ENCODE measurements at regions not wholly inside any gene's neighbourhood (a gene's known extent, or its start where the extent isn't known, plus 50 kb on each side); places are given as distances from the start of the nearest gene placed in this dataset.

DNA sequence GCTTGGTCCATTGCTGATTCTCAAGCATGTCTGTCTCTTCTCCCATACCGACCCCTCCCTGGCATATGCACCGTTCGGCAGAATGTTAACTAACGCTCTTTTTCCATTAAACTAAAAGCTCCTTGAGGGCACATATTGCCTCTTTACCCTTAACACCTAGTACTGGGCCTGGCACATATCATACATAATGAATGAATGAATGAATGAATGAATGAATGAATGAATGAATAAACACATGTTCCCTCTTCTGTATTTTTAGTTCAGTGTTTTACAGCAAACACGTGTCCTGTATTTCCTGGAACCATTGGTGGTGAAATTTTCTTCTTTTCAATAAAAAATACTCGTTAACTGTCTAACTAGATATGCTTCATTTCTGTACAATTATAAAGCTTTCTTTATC, 174.4 kb upstream of the DTNBP1 start:
- TF ChIP-seq, protein P1, sequence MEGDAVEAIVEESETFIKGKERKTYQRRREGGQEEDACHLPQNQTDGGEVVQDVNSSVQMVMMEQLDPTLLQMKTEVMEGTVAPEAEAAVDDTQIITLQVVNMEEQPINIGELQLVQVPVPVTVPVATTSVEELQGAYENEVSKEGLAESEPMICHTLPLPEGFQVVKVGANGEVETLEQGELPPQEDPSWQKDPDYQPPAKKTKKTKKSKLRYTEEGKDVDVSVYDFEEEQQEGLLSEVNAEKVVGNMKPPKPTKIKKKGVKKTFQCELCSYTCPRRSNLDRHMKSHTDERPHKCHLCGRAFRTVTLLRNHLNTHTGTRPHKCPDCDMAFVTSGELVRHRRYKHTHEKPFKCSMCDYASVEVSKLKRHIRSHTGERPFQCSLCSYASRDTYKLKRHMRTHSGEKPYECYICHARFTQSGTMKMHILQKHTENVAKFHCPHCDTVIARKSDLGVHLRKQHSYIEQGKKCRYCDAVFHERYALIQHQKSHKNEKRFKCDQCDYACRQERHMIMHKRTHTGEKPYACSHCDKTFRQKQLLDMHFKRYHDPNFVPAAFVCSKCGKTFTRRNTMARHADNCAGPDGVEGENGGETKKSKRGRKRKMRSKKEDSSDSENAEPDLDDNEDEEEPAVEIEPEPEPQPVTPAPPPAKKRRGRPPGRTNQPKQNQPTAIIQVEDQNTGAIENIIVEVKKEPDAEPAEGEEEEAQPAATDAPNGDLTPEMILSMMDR (IDR thresholded peaks at IDR 0.05): no peak
- TF ChIP-seq POLR2AphosphoS5 (IDR thresholded peaks at IDR 0.05; ENCODE audit: low read depth, low read length): no peak
- no peak for TF ChIP-seq SIN3A (IDR thresholded peaks at IDR 0.05; ENCODE audit: borderline replicate concordance, insufficient read depth, low read depth, low read length)
- TF ChIP-seq TCF7L2 (IDR thresholded peaks at IDR 0.05; ENCODE audit: low read depth, low read length): no peak
- TF ChIP-seq, protein P2, sequence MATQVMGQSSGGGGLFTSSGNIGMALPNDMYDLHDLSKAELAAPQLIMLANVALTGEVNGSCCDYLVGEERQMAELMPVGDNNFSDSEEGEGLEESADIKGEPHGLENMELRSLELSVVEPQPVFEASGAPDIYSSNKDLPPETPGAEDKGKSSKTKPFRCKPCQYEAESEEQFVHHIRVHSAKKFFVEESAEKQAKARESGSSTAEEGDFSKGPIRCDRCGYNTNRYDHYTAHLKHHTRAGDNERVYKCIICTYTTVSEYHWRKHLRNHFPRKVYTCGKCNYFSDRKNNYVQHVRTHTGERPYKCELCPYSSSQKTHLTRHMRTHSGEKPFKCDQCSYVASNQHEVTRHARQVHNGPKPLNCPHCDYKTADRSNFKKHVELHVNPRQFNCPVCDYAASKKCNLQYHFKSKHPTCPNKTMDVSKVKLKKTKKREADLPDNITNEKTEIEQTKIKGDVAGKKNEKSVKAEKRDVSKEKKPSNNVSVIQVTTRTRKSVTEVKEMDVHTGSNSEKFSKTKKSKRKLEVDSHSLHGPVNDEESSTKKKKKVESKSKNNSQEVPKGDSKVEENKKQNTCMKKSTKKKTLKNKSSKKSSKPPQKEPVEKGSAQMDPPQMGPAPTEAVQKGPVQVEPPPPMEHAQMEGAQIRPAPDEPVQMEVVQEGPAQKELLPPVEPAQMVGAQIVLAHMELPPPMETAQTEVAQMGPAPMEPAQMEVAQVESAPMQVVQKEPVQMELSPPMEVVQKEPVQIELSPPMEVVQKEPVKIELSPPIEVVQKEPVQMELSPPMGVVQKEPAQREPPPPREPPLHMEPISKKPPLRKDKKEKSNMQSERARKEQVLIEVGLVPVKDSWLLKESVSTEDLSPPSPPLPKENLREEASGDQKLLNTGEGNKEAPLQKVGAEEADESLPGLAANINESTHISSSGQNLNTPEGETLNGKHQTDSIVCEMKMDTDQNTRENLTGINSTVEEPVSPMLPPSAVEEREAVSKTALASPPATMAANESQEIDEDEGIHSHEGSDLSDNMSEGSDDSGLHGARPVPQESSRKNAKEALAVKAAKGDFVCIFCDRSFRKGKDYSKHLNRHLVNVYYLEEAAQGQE (IDR thresholded peaks at IDR 0.05; ENCODE audit: insufficient read depth in 1 of 2, low read depth in 2 of 2, low read length in 1 of 2): no peak

Data from Panc1 (cell line).